Mononuclear cell (primary cell): ENCODE measurements at regions not wholly inside any gene's neighbourhood (a gene's known extent, or its start where the extent isn't known, plus 50 kb on each side); places are given as distances from the start of the nearest gene placed in this dataset.

ENCODE experiments used
- H3K27me3 ChIP-seq: 2 replicates; pipeline ENCODE4 v1.6.0; 2011; ENCODE audit warnings: low read length, control low read depth; ENCODE audit not compliant: insufficient read depth
- H3K4me1 ChIP-seq: 2 replicates; pipeline ENCODE4 v1.5.1; 2011; ENCODE audit warnings: mild to moderate bottlenecking, low read length, control low read depth; ENCODE audit not compliant: insufficient read depth
- H3K4me3 ChIP-seq: 2 replicates; pipeline ENCODE4 v1.5.1; 2011; ENCODE audit warnings: mild to moderate bottlenecking, low read length, moderate library complexity
- H3K9me3 ChIP-seq: 2 replicates; pipeline ENCODE4 v1.5.1; 2011; ENCODE audit warnings: low read depth, mild to moderate bottlenecking, control low read depth, low read length

- no peaks in the 10 kb centered on the region for H3K27me3 ChIP-seq
- no peaks in the 10 kb centered on the region for H3K4me1 ChIP-seq
- H3K4me3 ChIP-seq = no peak overlapping the region
- H3K9me3 ChIP-seq = no peaks in the 10 kb centered on the region
Measured at GRCh38 chr2:133680343-133681049, 112.2 kb upstream of the NCKAP5 start.

- no peaks in the 10 kb centered on the region for H3K9me3 ChIP-seq
- no peaks in the 10 kb centered on the region for H3K4me1 ChIP-seq
- H3K4me3 ChIP-seq = no peak overlapping the region
- H3K27me3 ChIP-seq = no peaks in the 10 kb centered on the region
Measured at GRCh38 chr2:133682347-133682746, 114.1 kb upstream of the NCKAP5 start.

- no peaks in the 10 kb centered on the region for H3K9me3 ChIP-seq
- H3K27me3 ChIP-seq = no peaks in the 10 kb centered on the region
- H3K4me3 ChIP-seq = no peak overlapping the region
- no peaks in the 10 kb centered on the region for H3K4me1 ChIP-seq
Measured at GRCh38 chr2:133682906-133683305, 114.6 kb upstream of the NCKAP5 start.

- Histone ChIP-seq H3K9me3 (no peaks in the 10 kb centered on the region), H3K4me1 (no peaks in the 10 kb centered on the region), H3K4me3 (no peak overlapping the region), H3K27me3 (no peaks in the 10 kb centered on the region)
Measured at GRCh38 chr2:133685636-133686215, 117.5 kb upstream of the NCKAP5 start.

GRCh38 chr2:133690780-133691179, 122.5 kb upstream of the NCKAP5 start:
- Histone ChIP-seq H3K4me3 (no peak overlapping the region), H3K9me3 (no peaks in the 10 kb centered on the region), H3K27me3 (no peaks in the 10 kb centered on the region), H3K4me1 (no peaks in the 10 kb centered on the region)

GRCh38 chr2:133691336-133691735, 123.1 kb upstream of the NCKAP5 start:
- H3K27me3 ChIP-seq = no peaks in the 10 kb centered on the region
- H3K4me1 ChIP-seq = no peaks in the 10 kb centered on the region
- no peak overlapping the region for H3K4me3 ChIP-seq
- no peaks in the 10 kb centered on the region for H3K9me3 ChIP-seq

- Histone ChIP-seq H3K4me3 (no peak overlapping the region), H3K4me1 (no peaks in the 10 kb centered on the region), H3K9me3 (no peaks in the 10 kb centered on the region), H3K27me3 (no peaks in the 10 kb centered on the region)
Measured at GRCh38 chr2:133705287-133705686, 137.0 kb upstream of the NCKAP5 start.

GRCh38 chr2:133710613-133711012, 142.3 kb upstream of the NCKAP5 start:
- Histone ChIP-seq H3K4me3 (no peak overlapping the region), H3K27me3 (no peaks in the 10 kb centered on the region), H3K4me1 (no peaks in the 10 kb centered on the region), H3K9me3 (no peaks in the 10 kb centered on the region)

GRCh38 chr2:133711201-133711600, 142.9 kb upstream of the NCKAP5 start:
- Histone ChIP-seq H3K27me3 (no peaks in the 10 kb centered on the region), H3K4me1 (no peaks in the 10 kb centered on the region), H3K4me3 (no peak overlapping the region), H3K9me3 (no peaks in the 10 kb centered on the region)

GRCh38 chr2:133711806-133712205, 143.5 kb upstream of the NCKAP5 start:
- no peak overlapping the region for H3K4me3 ChIP-seq
- H3K9me3 ChIP-seq = no peaks in the 10 kb centered on the region
- no peaks in the 10 kb centered on the region for H3K27me3 ChIP-seq
- no peaks in the 10 kb centered on the region for H3K4me1 ChIP-seq

GRCh38 chr2:133712369-133712768, 144.1 kb upstream of the NCKAP5 start:
- Histone ChIP-seq H3K9me3 (no peaks in the 10 kb centered on the region), H3K4me3 (no peak overlapping the region), H3K27me3 (no peaks in the 10 kb centered on the region), H3K4me1 (no peaks in the 10 kb centered on the region)

- H3K4me3 ChIP-seq = no peak overlapping the region
- H3K4me1 ChIP-seq = no peaks in the 10 kb centered on the region
- H3K27me3 ChIP-seq = no peaks in the 10 kb centered on the region
- H3K9me3 ChIP-seq = no peaks in the 10 kb centered on the region
Measured at GRCh38 chr2:133713049-133713580, 144.9 kb upstream of the NCKAP5 start.

- no peaks in the 10 kb centered on the region for H3K9me3 ChIP-seq
- H3K4me1 ChIP-seq = no peaks in the 10 kb centered on the region
- H3K4me3 ChIP-seq = no peak overlapping the region
- no peaks in the 10 kb centered on the region for H3K27me3 ChIP-seq
Measured at GRCh38 chr2:133716166-133716565, 147.9 kb upstream of the NCKAP5 start.

GRCh38 chr2:133717497-133717896, 149.2 kb upstream of the NCKAP5 start:
- no peaks in the 10 kb centered on the region for H3K9me3 ChIP-seq
- no peak overlapping the region for H3K4me3 ChIP-seq
- no peaks in the 10 kb centered on the region for H3K27me3 ChIP-seq
- no peaks in the 10 kb centered on the region for H3K4me1 ChIP-seq

- no peaks in the 10 kb centered on the region for H3K27me3 ChIP-seq
- no peaks in the 10 kb centered on the region for H3K4me1 ChIP-seq
- no peak overlapping the region for H3K4me3 ChIP-seq
- no peaks in the 10 kb centered on the region for H3K9me3 ChIP-seq
Measured at GRCh38 chr2:133718688-133719201, 150.5 kb upstream of the NCKAP5 start.

GRCh38 chr2:133720429-133720828, 152.2 kb upstream of the NCKAP5 start:
- no peaks in the 10 kb centered on the region for H3K4me1 ChIP-seq
- no peak overlapping the region for H3K4me3 ChIP-seq
- H3K9me3 ChIP-seq = no peaks in the 10 kb centered on the region
- no peaks in the 10 kb centered on the region for H3K27me3 ChIP-seq
